ENCODE measurements at regions not wholly inside any gene's neighbourhood (a gene's known extent, or its start where the extent isn't known, plus 50 kb on each side); places are given as distances from the start of the nearest gene placed in this dataset.
"Not testable (repeated sequence)": the region's sequence is repeated elsewhere in the genome, so short reads cannot be mapped to it uniquely, and the experiment has no call there.

GRCh38 chr11:127790592-127790991 is 790.0 kb upstream of the KIRREL3 start:
- H3K79me1 ChIP-seq (replicated peaks; ENCODE audit: low read length, poor library complexity, severe bottlenecking), result no peaks in the 10 kb centered on the region
- DNase-seq, result no peak
- H3K18ac ChIP-seq (ENCODE audit: low read depth in 1 of 2, low read length in 2 of 2), result no peak overlapping the region

GRCh38 chr11:127789927-127790326 is 789.4 kb upstream of the KIRREL3 start:
- Histone ChIP-seq H3K27ac (ENCODE audit: low read length, poor library complexity, severe bottlenecking) (no peak overlapping the region), H2AK5ac (ENCODE audit: low read length, severe bottlenecking) (no peak overlapping the region), H3K4me1 (ENCODE audit: control insufficient read depth, insufficient read depth, low read depth, low read length) (no peaks in the 10 kb centered on the region), H3K4me3 (ENCODE audit: insufficient read depth in 1 of 2, low read depth in 1 of 2, low read length in 2 of 2) (no peak overlapping the region), H4K91ac (ENCODE audit: low read length) (no peak overlapping the region), H3K4me2 (ENCODE audit: low read length, poor library complexity, severe bottlenecking) (no peak overlapping the region), H2BK15ac (ENCODE audit: low read depth, poor library complexity, severe bottlenecking) (no peak overlapping the region), H4K8ac (ENCODE audit: low read length) (no peak overlapping the region), H3K14ac (ENCODE audit: low read length in 2 of 2) (no peak overlapping the region), H2BK120ac (ENCODE audit: low read depth, low read length) (no peak overlapping the region), H2BK5ac (ENCODE audit: low read depth, low read length, poor library complexity, severe bottlenecking) (no peak overlapping the region), H3K23ac (ENCODE audit: low read length in 2 of 2) (no peak overlapping the region), H3K9me3 (ENCODE audit: control insufficient read depth, low read length) (peaks cover 2% of the 10 kb centered on the region), H3K79me1 (replicated peaks; ENCODE audit: low read length, poor library complexity, severe bottlenecking) (no peaks in the 10 kb centered on the region), H3K18ac (ENCODE audit: low read depth in 1 of 2, low read length in 2 of 2) (no peak overlapping the region), H2BK12ac (ENCODE audit: low read length in 2 of 2) (no peak overlapping the region), H3K36me3 (ENCODE audit: control insufficient read depth in 1 of 2, insufficient read depth in 2 of 2, low read depth in 1 of 2, low read length in 2 of 2) (no peaks in the 10 kb centered on the region), H2AFZ (ENCODE audit: low read depth, low read length) (no peak overlapping the region), H3K4ac (ENCODE audit: low read depth in 1 of 2, low read length in 2 of 2) (no peak overlapping the region), H3K9ac (ENCODE audit: low read length) (no peak overlapping the region), H3K27me3 (ENCODE audit: control insufficient read depth in 1 of 2, insufficient read depth in 1 of 2, low read length in 2 of 2) (no peaks in the 10 kb centered on the region)
- WGBS, result 46% methylated on average over 4 of the region's 7 CpGs
- DNase-seq, result peak; percentile 4

More at GRCh38 chr11:127790592-127790991, 790.0 kb upstream of the KIRREL3 start:
- Histone ChIP-seq H3K4me2 (ENCODE audit: low read length, poor library complexity, severe bottlenecking) (no peak overlapping the region), H3K9me3 (ENCODE audit: control insufficient read depth, low read length) (no peaks in the 10 kb centered on the region), H2BK5ac (ENCODE audit: low read depth, low read length, poor library complexity, severe bottlenecking) (no peak overlapping the region), H3K23ac (ENCODE audit: low read length in 2 of 2) (no peak overlapping the region), H4K8ac (ENCODE audit: low read length) (no peak overlapping the region), H3K9ac (ENCODE audit: low read length) (no peak overlapping the region), H2AFZ (ENCODE audit: low read depth, low read length) (no peak overlapping the region), H2BK120ac (ENCODE audit: low read depth, low read length) (no peak overlapping the region), H3K4me1 (ENCODE audit: control insufficient read depth, insufficient read depth, low read depth, low read length) (no peaks in the 10 kb centered on the region), H2BK15ac (ENCODE audit: low read depth, poor library complexity, severe bottlenecking) (no peak overlapping the region), H3K14ac (ENCODE audit: low read length in 2 of 2) (no peak overlapping the region), H4K91ac (ENCODE audit: low read length) (no peak overlapping the region), H2AK5ac (ENCODE audit: low read length, severe bottlenecking) (no peak overlapping the region), H3K4me3 (ENCODE audit: insufficient read depth in 1 of 2, low read depth in 1 of 2, low read length in 2 of 2) (no peak overlapping the region), H3K4ac (ENCODE audit: low read depth in 1 of 2, low read length in 2 of 2) (no peak overlapping the region), H2BK12ac (ENCODE audit: low read length in 2 of 2) (no peak overlapping the region), H3K27me3 (ENCODE audit: control insufficient read depth in 1 of 2, insufficient read depth in 1 of 2, low read length in 2 of 2) (no peaks in the 10 kb centered on the region), H3K27ac (ENCODE audit: low read length, poor library complexity, severe bottlenecking) (no peak overlapping the region), H3K36me3 (ENCODE audit: control insufficient read depth in 1 of 2, insufficient read depth in 2 of 2, low read depth in 1 of 2, low read length in 2 of 2) (no peaks in the 10 kb centered on the region)
- WGBS, result 84% methylated on average over 4 of the region's 4 CpGs

- H3K4ac ChIP-seq (ENCODE audit: low read depth in 1 of 2, low read length in 2 of 2); H3K23ac ChIP-seq (ENCODE audit: low read length in 2 of 2); H4K91ac ChIP-seq (ENCODE audit: low read length); H2BK5ac ChIP-seq (ENCODE audit: low read depth, low read length, poor library complexity, severe bottlenecking); H2BK12ac ChIP-seq (ENCODE audit: low read length in 2 of 2); H3K14ac ChIP-seq (ENCODE audit: low read length in 2 of 2); DNase-seq; H2AFZ ChIP-seq (ENCODE audit: low read depth, low read length); H3K36me3 ChIP-seq (ENCODE audit: control insufficient read depth in 1 of 2, insufficient read depth in 2 of 2, low read depth in 1 of 2, low read length in 2 of 2); H4K8ac ChIP-seq (ENCODE audit: low read length); H2BK15ac ChIP-seq (ENCODE audit: low read depth, poor library complexity, severe bottlenecking); H3K27me3 ChIP-seq (ENCODE audit: control insufficient read depth in 1 of 2, insufficient read depth in 1 of 2, low read length in 2 of 2); H2AK5ac ChIP-seq (ENCODE audit: low read length, severe bottlenecking); H3K18ac ChIP-seq (ENCODE audit: low read depth in 1 of 2, low read length in 2 of 2); H3K4me1 ChIP-seq (ENCODE audit: control insufficient read depth, insufficient read depth, low read depth, low read length); H2BK120ac ChIP-seq (ENCODE audit: low read depth, low read length); H3K9me3 ChIP-seq (ENCODE audit: control insufficient read depth, low read length); H3K9ac ChIP-seq (ENCODE audit: low read length); H3K4me3 ChIP-seq (ENCODE audit: insufficient read depth in 1 of 2, low read depth in 1 of 2, low read length in 2 of 2); H3K27ac ChIP-seq (ENCODE audit: low read length, poor library complexity, severe bottlenecking); H3K4me2 ChIP-seq (ENCODE audit: low read length, poor library complexity, severe bottlenecking); H3K79me1 ChIP-seq (replicated peaks; ENCODE audit: low read length, poor library complexity, severe bottlenecking): not testable (repeated sequence)
- WGBS, result 43% methylated on average over 4 of the region's 4 CpGs
Measured at GRCh38 chr11:127772938-127773337, 772.4 kb upstream of the KIRREL3 start.

GRCh38 chr11:127768931-127769330 is 768.4 kb upstream of the KIRREL3 start:
- not testable (repeated sequence) for H3K4me1 ChIP-seq (ENCODE audit: control insufficient read depth, insufficient read depth, low read depth, low read length); H4K8ac ChIP-seq (ENCODE audit: low read length); H3K14ac ChIP-seq (ENCODE audit: low read length in 2 of 2); H3K23ac ChIP-seq (ENCODE audit: low read length in 2 of 2); H3K4ac ChIP-seq (ENCODE audit: low read depth in 1 of 2, low read length in 2 of 2); H2AK5ac ChIP-seq (ENCODE audit: low read length, severe bottlenecking); H4K91ac ChIP-seq (ENCODE audit: low read length); H3K36me3 ChIP-seq (ENCODE audit: control insufficient read depth in 1 of 2, insufficient read depth in 2 of 2, low read depth in 1 of 2, low read length in 2 of 2); H2BK15ac ChIP-seq (ENCODE audit: low read depth, poor library complexity, severe bottlenecking); H3K9me3 ChIP-seq (ENCODE audit: control insufficient read depth, low read length); H2BK12ac ChIP-seq (ENCODE audit: low read length in 2 of 2); DNase-seq; H3K27me3 ChIP-seq (ENCODE audit: control insufficient read depth in 1 of 2, insufficient read depth in 1 of 2, low read length in 2 of 2); H3K4me3 ChIP-seq (ENCODE audit: insufficient read depth in 1 of 2, low read depth in 1 of 2, low read length in 2 of 2); H3K18ac ChIP-seq (ENCODE audit: low read depth in 1 of 2, low read length in 2 of 2); H3K27ac ChIP-seq (ENCODE audit: low read length, poor library complexity, severe bottlenecking); H3K4me2 ChIP-seq (ENCODE audit: low read length, poor library complexity, severe bottlenecking); H2BK5ac ChIP-seq (ENCODE audit: low read depth, low read length, poor library complexity, severe bottlenecking); H3K79me1 ChIP-seq (replicated peaks; ENCODE audit: low read length, poor library complexity, severe bottlenecking); H3K9ac ChIP-seq (ENCODE audit: low read length); H2AFZ ChIP-seq (ENCODE audit: low read depth, low read length); H2BK120ac ChIP-seq (ENCODE audit: low read depth, low read length)
- WGBS, result 43% methylated on average over 4 of the region's 4 CpGs

Data from mesenchymal stem cell (in vitro differentiated cells and primary cell).